Stromal cell of bone marrow (primary cell): ENCODE measurements at regions not wholly inside any gene's neighbourhood (a gene's known extent, or its start where the extent isn't known, plus 50 kb on each side); places are given as distances from the start of the nearest gene placed in this dataset.

Experiments used
- DNase-seq: peaks from one replicate; pipeline ENCODE4 v3.0.0-alpha.2; 2012; ENCODE audit warnings: low read depth

DNA sequence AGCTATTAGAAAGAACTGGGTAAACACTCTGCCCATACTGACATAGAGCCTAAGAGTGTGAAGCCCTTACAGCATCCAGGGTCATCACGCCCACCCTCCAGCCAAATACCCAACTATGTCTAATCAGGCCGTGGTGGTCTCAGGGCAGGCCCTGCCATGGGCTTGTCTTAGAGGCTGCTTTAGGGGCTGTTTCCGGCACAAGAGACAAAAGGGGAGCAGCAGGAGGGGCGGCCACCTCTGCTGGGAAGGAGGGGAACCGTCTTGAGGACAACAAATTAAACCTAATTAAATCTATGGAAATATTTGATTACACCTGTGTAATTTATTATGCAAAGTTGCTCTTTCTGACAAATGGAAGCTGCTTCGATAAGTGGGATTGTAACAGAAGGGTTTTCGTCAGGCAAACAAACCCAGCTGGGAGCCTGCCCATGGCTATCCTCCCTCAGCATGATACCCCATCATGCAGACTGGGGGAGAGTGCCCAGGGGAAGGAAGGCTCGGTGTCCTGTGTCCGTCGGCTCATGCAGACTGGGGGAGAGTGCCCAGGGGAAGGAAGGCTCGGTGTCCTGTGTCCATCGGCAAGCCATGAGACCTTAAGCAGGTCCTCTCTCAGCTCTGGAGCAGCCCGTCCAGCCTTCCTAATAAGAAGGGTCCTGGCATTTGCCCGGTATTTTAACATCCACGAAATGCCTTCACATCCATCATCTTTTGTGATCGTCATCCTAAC lies 163.6 kb upstream of the B3GAT1 start:
- no peak for DNase-seq

DNA sequence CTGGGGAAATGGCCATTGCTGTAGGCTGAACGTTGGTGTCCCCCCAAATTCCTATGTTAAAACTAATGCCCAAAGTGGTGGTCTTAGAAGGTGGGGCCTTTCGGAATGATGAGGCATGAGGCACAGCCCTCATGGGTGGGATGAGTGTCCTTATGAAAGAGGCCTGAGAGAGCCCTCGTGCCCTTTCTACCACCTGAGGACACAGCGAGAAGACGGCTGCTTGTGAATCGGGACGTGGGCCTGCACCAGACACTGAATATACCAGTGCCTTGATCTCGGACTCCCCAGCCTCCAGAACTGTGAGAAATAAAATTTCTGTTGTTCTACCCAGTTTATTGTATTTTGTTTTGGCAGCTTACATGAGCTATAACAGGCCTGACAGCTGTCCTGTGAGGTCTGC lies 162.9 kb upstream of the B3GAT1 start:
- DNase-seq: no peak

DNA sequence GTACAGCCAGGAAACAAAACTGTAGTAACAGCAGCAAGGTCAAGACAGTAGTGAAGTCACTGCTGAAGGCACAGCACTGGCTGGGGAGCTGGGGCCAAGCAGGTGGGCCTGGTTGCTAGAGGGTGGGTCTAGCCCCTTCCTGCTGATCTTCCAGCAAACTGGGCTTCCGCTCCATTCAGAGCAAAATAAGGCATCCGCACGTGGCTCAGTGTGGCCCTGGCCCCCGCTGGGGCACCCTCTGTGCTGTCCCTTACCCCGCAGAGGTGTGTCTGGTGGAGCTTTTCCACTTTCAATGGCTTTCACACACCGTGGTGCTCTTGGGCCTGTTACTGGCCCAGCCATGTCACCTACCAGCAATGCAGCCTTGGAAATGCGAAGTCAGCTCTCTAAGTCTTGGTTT lies 162.4 kb upstream of the B3GAT1 start:
- no peak for DNase-seq

DNA sequence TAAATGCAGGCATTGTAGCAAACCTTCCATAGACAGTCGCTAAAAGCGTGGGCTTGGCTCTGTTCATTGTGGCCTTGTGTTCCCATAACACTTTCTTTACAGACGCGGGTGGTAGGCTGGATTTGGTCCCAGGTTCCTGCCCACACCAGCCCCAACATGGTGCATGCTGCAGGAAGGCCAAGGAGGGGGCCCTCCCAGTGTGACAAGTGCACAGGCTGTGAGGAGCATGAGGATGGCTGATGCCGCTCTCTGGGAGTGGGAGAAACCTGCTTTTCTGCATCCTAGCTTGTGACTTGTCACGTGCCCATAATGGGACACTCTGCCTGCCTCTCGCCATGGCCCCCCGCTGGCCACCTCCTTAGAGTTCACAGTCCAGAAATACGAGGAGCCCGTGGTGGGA lies 161.8 kb upstream of the B3GAT1 start:
- no peak for DNase-seq

DNA sequence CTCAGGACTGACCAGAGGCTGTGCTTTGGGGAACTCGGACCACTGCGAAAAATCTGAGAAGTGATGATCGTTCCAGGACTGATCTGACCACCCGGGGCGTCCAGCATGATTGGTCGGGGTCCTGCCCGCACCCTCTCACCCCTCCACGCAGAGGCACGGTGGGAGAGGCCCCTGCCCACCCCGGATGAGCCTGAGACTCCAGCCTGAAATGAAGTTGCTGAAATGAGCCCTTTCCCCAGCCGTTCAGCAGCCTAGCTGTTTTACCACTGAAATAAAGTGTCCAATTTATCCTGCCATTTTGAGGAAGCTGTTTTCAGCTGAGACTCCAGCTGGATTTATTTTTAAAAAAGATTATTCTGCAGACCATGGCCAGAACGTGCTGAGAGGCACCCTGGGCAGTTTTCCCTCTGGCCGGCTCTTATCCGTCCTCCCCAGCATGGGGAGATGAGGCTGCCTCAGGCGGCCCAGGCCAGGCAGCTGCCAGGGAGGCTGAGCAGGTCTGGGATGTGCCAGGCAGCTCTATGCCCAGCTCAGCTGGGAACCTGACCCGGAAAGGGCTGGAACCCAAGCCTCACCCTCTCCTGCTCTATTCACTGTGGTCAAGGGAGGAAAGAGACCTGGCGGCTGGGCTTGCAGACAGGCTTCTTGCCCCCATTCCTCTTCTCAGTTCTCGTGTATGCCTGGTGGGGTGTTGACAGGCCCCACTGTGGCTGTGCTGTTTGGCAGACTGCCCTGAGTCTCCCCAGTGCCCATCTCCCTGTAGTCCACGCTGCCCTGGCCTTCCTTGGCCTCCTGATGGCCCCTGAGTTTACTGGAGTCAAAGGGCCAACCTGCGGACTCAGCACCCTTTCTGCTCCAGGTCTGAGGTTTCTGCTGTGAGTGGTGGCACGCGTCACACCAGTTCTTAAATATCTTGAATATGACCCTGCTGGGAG lies 161.0 kb upstream of the B3GAT1 start:
- DNase-seq: no peak

DNA sequence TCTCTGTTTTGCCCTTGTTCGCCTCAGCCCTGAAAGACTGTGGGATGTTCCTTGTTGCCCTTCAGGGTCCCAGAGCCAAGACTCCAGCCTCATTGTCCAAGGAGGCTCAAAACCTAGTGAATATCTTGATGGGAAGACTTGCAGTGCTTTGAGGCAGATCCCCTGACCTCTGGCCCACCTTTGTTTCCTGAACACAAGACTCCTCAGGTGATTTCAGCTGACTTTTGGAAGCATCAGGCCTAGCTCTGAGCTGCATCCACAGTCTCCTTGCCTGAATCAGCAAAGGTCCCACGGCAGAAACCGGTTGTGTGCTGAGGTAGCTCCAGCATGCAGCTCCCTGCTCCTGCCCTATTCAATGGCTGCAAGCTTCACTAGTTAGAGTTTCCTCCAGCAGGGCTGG lies 159.3 kb upstream of the B3GAT1 start:
- DNase-seq: no peak

DNA sequence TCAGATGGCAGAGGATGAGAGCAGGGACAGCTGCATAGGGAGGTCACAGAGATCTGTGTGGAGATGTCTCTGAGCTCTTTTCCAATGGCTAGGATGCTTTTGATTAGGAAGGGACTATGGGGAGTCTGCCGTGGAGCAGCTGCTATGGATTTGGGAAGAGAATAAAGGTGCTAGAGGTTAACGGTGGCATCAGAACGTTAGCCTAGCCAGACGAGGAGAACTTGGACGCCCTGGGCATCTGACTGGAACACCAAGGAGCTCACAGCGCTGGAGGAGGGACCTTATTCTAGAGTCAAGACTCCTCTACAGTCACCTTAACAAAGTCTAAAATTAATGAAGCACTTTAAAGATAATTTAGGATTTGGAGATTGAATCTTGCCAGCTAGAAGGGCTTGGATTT lies 157.2 kb upstream of the B3GAT1 start:
- DNase-seq: no peak

DNA sequence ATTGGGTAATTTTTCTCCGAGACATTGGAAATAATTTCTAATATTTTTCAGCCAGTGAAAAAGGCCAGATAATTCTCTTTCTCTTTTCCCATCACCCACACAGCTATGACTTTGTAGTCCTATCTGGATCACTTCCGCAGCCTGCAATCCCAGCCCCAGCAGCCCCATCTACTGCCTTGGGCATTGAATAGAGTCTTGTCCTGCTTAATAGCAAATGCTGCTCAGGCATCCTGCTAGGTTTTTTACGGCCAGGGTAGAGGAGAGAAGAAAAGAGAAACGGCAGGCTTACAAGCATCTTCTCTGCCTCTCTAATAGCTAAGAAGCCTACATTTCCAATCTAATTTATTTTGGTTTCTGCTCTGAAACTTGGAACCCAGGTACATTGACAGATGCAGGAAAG lies 154.3 kb upstream of the B3GAT1 start:
- no peak for DNase-seq

DNA sequence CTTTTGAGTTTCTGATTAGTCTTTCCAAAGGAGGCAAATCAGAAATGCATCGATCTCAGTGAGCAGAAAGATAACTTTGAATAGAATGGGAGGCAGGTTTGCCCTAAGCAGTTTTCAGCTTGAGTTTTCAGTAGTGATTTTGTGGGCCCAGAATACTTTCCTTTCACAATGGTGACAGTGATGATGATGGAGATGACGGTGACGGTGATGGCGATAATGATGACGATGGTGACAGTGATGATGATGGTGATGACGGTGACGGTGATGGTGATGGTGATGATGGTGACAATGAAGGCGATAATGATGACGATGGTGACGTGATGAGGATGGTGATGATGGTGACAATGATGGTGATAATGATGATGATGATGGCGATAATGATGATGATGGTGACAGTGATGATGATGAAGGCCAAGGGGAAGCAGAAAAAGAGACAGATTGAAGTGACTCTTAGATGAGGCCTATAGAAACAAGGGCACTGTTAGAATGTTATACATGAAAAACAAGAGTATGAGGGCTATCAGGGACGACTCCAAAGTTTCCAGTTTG lies 153.4 kb upstream of the B3GAT1 start:
- no peak for DNase-seq

DNA sequence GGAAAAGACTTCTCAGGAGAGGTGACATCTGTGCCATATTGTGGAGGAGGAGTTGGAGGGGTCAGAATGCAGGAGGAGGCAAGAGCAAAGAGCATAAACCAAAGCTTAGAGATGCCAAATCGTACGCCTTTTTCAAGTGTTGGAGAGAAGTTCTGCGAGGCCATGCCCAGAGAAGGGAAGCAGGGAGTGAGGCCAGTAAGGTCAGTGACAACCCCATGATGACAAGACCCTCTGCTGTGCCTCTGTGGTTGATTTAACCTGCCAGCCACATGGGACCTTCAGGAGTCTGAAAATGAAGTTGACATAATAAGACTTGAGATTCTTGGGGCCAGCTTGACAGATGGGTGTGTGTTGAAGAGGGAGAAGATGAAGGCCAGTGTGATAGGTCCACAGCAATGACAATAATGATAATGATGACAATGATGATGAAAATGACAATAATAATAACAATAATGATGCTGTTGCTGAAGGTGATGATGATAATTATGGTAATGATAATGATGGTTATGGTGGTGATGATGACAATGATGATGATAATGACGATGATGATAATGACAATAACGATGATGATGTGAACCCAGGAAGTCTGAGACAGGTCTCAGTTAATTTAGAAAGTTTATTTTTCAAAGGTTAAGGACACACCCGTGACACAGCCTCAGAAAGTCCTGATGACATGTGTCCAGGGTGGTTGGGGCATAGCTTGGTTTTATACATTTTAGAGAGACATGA lies 152.6 kb upstream of the B3GAT1 start:
- no peak for DNase-seq

DNA sequence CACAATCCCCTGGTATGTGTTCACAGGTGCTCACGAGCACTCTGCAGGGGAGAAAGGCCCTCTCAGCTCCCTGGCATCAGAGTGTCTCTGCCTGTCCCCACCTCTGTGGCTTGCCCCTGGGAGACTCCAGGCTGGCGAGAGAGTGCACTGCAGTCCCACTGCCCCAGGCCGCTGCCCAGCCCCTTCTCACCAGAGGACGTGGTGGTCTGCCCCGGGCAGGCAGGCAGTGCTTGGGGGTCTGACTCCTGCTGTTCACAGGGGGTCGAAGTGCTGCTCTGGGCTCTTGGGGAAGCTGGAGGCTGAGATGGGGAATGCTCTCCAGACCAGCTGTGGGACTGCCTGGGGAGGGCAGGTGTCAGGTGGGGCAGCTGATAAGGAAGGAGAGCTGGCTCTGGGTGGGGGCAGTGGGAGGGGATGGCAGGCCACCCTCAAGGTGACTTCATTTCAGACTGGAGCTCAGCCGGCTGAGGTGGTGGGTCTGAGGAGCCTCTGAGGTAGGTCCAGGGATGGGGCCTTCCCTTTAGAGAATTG lies 151.0 kb upstream of the B3GAT1 start:
- DNase-seq: no peak

DNA sequence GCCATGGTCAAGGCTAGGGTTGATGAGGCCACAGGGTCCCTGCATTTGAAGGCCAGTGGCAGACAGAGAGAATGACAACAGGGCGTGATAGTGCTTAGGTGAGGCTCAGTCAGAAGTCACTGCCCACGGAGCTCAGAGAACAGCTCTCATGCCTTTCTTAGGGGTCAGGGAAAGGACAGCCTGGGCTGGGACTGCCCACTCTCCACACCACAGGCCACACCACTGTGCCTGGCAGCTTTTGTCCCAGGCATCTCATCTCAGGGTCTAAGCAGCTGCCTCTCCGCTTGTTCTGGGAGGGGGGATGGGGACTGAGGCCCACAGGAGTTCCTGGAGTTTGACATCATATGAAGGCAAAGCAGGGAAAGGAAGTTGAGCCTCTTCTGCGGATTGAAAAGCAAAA lies 150.2 kb upstream of the B3GAT1 start:
- DNase-seq: no peak

DNA sequence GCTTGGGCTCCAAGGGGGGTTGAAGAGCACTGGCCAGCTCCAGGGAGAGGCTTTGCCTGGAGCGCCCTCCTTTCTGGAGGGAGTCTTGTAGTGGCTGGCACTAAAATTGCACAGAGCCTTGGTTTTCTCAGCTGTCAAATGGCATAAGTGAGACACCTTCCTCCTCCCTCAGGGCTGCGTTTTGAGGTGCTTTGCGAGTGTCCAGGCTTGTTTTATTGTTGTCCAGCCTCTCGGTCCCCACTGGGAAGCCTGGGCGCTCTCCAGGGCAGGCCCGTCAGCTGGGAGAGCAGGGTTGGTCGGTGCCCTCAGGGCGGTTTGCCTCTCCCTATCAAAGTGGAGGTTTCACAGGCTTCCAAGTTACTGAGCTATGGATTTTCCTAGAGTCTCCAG lies 149.3 kb upstream of the B3GAT1 start:
- no peak for DNase-seq

DNA sequence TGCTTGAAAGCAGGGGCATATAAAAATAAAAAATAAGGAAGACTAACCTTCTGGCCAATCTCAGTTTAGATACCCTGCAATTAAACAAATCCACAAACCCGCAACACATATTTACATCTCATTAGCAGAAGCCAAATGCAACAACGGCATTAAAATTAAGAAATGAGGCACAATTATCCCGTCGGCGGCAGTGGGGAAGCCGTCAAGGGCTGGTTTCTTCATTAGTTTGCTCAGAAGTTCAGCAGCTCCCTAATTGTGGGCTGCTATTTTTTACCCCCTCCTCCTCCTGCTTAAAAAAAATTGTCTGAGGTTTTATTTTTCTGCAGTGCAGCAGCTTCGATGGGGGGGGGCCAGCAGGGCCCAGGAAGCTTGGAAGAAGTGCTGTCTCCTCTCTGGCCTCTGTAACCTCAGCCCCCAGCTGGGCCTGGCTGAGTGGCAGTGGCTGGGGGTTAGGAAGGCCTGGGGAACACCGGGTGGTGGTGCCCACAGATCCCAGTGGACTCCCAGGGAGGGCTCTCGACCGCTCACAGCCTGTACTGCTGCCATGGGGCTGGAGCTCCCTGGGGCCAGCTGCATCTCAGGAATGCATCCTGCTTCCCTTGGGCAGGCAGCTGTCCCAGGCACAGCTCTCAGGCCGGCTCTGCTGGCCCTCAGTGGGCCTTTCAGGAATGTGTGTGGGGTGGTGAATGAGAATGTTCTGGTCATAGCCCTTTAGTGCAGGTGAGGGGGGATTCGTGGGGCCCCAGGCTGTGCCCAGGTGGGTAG lies 148.7 kb upstream of the B3GAT1 start:
- no peak for DNase-seq

DNA sequence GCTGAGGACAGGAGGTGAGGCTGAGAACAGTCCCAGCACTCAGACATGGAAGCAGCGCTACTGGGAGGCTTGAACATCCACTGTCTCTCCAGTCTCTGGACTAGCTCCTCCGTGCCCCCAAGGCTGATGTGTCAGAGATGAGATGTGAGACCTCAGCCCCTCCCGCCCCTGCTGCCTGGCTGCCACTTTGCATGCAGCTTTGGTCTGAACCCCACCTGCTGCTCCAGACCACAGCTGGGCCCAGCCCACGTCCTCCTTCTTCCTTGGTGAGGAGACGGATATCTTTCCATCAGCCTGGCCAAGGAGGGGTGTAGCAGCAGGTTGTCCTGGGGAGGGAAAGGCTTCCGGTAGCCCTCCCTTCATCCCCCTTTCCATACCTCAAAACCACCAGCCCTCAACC lies 148.0 kb upstream of the B3GAT1 start:
- no peak for DNase-seq

DNA sequence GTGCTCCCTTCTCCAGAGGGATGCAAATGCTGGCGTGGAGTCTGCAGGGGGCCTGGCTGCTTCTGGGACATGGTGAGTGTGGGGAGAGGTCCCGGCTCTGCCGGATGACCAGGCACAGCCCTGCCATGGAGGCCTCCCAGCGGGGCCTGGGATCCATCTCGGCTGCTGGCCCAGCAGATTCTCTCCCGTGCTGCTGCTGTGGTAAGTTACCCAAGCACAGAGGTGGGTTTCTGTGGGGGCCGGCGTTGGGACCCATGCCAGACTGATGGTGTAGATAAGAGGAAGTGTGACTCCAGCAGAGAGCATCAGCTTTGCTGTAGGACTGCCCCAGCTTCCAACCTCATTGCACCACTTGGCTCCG lies 147.5 kb upstream of the B3GAT1 start:
- DNase-seq: no peak

DNA sequence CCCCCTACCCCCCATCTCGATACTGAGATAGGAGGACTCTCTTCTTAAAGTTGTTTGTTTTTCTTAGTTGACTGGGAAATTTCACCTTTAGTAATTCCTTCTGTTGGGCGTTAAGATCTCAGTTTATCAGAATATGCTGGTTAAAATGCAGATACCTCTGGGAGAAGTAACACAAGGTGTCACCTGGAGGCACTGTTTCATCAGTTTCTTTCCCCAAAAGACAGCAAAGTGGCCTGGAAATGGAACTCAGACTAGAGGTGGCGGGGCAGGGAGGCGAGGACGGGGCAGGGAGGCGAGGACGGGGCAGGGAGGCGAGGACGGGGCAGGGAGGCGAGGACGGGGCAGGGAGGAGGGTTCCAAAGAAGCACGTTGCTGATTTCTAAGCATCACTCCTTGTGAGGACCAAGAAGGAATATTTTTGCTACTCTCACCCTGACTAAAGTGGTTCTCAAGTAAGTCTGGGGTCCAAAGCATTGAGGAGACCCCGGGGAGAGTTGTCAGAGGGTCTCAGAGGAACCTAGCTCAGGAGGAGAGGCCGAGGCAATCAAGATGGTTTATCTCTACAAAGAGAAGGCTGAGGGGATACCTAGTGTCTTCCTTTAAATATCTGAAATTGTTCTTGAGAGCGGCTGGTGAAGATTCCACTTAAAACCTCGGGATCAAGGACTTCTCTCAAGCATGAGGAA lies 147.0 kb upstream of the B3GAT1 start:
- DNase-seq: no peak

DNA sequence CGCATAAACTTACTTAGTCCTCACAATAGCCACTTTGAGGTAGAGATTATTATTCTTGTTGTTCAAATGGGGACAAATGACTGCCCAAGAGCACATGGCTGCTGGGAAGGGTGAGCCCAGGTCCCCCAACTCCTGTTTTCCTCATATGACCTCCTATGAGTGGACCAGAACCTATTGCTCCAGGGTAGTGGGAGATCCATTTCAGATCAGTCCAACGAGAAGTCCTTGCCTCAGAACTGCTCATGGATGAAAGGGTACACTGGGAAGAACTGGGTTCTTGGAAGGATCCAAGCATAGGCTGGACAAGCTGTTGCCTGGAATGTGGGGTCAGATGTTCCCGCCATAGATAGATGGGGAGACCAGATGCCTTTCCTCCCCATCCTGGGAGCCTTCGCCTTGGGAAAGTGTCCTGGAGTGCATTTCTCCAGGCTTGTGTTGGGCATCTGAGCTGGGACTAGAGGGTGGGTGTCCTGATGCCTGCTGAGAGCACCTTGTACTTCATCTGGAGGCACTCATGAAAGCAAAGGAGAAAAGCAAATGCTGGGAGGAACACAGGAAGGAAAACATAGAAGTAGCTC lies 146.3 kb upstream of the B3GAT1 start:
- DNase-seq: no peak

DNA sequence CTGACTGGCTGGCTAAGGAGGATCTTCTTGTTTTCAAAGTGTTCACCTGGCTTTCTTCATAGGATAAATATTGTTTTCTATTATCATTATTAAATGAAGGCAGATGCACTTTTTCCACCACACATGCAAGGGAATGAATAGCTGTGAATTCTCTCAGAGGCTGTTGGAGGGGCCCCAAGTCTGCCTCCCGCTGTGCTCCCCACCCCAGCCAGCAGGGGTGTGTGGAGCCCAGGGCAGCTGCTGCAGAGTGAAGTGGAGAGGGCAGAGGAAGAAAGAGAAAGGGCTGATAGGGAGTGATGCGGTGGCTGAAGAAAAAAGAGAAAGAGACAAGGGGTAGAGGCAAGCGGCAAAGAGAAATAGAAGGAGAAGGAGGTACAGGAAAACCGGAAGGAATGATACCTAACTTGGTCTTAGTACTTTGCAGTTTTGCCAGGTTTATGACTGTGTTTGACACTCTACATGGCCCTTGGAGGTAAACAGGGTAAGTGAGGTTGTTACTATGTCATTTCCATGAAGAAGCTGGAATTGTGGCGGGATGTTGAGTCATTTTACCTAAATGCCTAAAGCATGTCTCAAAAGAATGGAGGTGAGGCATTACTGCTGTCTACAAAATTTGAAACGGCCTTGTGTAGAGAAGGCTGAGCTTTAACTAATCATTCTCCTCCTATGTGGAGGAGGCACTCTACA lies 145.7 kb upstream of the B3GAT1 start:
- no peak for DNase-seq

DNA sequence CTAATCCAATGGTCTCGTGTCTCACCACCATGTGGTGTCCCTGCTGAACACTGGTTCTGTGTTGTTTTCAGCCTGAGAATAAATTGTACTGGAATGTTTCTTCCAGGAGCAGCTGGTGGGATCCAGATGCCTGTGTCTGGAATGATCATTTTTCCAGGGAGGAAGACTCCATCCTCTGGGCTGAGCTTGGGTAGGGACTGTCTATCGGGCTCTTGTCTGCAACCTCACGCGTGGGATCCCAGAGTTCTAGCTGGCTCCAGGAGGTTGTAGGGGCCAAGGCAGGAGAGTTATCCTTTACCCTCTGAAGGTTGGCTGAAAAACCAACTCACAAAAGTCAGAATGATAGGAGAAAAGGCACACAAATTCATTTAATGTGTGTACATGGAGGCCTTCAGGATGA lies 144.1 kb upstream of the B3GAT1 start:
- no peak for DNase-seq
